ENCODE measurements at regions not wholly inside any gene's neighbourhood (a gene's known extent, or its start where the extent isn't known, plus 50 kb on each side); places are given as distances from the start of the nearest gene placed in this dataset.
"Not testable (repeated sequence)": the region's sequence is repeated elsewhere in the genome, so short reads cannot be mapped to it uniquely, and the experiment has no call there.

DNA sequence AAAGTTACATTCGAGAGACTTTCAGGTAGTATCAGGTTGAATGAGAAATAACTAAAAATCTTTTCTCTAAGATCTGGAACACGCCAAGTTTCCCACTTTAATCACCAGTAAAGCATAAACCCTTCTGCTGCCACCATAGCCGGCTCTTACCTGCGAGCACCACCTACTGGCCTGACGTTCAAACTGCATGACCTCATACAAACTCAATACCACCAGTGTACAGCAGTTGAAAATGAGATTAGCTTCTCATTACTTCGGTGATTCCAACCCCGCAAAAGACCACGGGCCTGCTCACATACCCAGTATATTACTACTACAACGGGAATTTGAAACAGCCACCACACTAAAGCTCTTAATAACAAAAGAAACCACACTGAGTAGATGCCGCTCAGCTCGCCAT is 1191.2 kb downstream of the TMEM121 start:
- H3K27me3 ChIP-seq (replicated peaks; ENCODE audit: control insufficient read depth, insufficient read depth, low read length, poor library complexity, severe bottlenecking); H3K9me3 ChIP-seq (ENCODE audit: control insufficient read depth, low read length); H3K36me3 ChIP-seq (ENCODE audit: control insufficient read depth, insufficient read depth, low read length); H3K4me1 ChIP-seq (ENCODE audit: control insufficient read depth, insufficient read depth, low read length, poor library complexity, severe bottlenecking); DNase-seq; H3K27ac ChIP-seq (ENCODE audit: insufficient read depth, low read length, poor library complexity, severe bottlenecking); H3K4me3 ChIP-seq (ENCODE audit: insufficient read depth, low read depth, low read length, poor library complexity, severe bottlenecking): not testable (repeated sequence)

DNA sequence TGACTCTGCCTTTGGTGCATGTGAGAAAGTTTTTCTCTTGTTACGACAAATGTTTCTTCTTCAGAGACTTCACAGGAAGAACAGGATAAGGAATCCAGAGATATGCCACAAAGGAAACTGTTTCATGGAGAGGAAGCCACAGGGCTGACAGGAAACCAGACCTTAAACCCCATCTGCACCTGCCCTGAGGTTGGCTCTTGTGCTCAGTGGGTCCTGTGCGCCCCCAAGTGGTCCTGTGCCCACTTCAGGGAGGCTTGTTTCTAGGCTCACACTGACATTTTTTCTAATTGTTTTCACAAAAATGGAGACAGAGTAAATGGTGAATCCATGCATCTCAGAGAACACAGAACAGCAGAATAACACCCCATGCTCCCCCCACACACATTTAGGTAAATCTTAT is 1193.5 kb downstream of the TMEM121 start:
- not testable (repeated sequence) for H3K27me3 ChIP-seq (replicated peaks; ENCODE audit: control insufficient read depth, insufficient read depth, low read length, poor library complexity, severe bottlenecking); H3K36me3 ChIP-seq (ENCODE audit: control insufficient read depth, insufficient read depth, low read length); H3K4me3 ChIP-seq (ENCODE audit: insufficient read depth, low read depth, low read length, poor library complexity, severe bottlenecking); H3K9me3 ChIP-seq (ENCODE audit: control insufficient read depth, low read length); H3K4me1 ChIP-seq (ENCODE audit: control insufficient read depth, insufficient read depth, low read length, poor library complexity, severe bottlenecking); H3K27ac ChIP-seq (ENCODE audit: insufficient read depth, low read length, poor library complexity, severe bottlenecking)
- peak in 1 of 3 donors; percentile 9 for DNase-seq

- not testable (repeated sequence) for H3K36me3 ChIP-seq (ENCODE audit: control insufficient read depth, insufficient read depth, low read length); DNase-seq; H3K9me3 ChIP-seq (ENCODE audit: control insufficient read depth, low read length); H3K4me3 ChIP-seq (ENCODE audit: insufficient read depth, low read depth, low read length, poor library complexity, severe bottlenecking); H3K4me1 ChIP-seq (ENCODE audit: control insufficient read depth, insufficient read depth, low read length, poor library complexity, severe bottlenecking); H3K27ac ChIP-seq (ENCODE audit: insufficient read depth, low read length, poor library complexity, severe bottlenecking); H3K27me3 ChIP-seq (replicated peaks; ENCODE audit: control insufficient read depth, insufficient read depth, low read length, poor library complexity, severe bottlenecking)
Measured at GRCh38 chr14:106721926-106722325, 1195.5 kb downstream of the TMEM121 start.

DNA sequence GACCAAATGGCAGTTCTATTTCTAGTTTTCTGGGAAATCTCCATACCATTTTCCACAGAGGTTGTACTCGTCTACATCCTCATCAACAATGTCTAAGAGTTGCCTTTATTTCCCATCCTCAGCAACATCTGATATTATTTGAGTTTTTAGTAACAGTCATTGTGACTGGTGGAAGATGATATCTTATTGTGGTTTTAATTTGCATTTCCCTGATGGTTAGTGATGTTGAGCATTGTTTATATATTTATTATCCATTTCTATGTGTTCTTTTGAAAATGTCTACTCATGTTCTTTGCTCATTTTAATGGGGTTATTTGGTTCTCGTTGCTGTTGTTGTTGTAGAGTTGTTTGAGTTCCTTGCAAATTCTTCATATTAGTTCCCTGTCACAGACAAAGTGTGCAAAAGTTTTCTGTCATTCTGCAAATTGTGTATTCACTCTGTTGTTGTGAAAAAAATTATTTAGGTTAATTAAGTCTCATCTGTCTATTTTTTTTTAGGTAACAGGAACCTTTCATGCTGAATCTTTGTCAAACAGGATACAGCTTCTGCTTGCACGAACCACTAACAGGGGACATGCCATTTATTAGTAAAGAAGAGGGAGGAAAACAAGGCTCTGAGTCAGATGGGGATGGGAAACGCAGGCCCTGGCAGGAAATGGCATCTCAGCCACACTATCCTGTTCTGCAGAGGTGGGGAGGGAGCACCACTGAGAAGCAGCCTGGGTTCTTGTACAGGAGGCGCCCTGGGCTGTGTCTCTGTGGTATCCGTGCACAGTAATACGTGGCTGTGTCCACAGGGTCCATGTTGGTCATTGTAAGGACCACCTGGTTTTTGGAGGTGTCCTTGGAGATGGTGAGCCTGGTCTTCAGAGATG is 1196.7 kb downstream of the TMEM121 start:
- not testable (repeated sequence) for DNase-seq; H3K27ac ChIP-seq (ENCODE audit: insufficient read depth, low read length, poor library complexity, severe bottlenecking); H3K36me3 ChIP-seq (ENCODE audit: control insufficient read depth, insufficient read depth, low read length); H3K4me3 ChIP-seq (ENCODE audit: insufficient read depth, low read depth, low read length, poor library complexity, severe bottlenecking); H3K27me3 ChIP-seq (replicated peaks; ENCODE audit: control insufficient read depth, insufficient read depth, low read length, poor library complexity, severe bottlenecking); H3K4me1 ChIP-seq (ENCODE audit: control insufficient read depth, insufficient read depth, low read length, poor library complexity, severe bottlenecking); H3K9me3 ChIP-seq (ENCODE audit: control insufficient read depth, low read length)

- H3K27me3 ChIP-seq (replicated peaks; ENCODE audit: control insufficient read depth, insufficient read depth, low read length, poor library complexity, severe bottlenecking); H3K4me3 ChIP-seq (ENCODE audit: insufficient read depth, low read depth, low read length, poor library complexity, severe bottlenecking); H3K27ac ChIP-seq (ENCODE audit: insufficient read depth, low read length, poor library complexity, severe bottlenecking); H3K9me3 ChIP-seq (ENCODE audit: control insufficient read depth, low read length); H3K4me1 ChIP-seq (ENCODE audit: control insufficient read depth, insufficient read depth, low read length, poor library complexity, severe bottlenecking); DNase-seq; H3K36me3 ChIP-seq (ENCODE audit: control insufficient read depth, insufficient read depth, low read length): not testable (repeated sequence)
Measured at GRCh38 chr14:106727962-106728361, 1201.6 kb downstream of the TMEM121 start.

DNA sequence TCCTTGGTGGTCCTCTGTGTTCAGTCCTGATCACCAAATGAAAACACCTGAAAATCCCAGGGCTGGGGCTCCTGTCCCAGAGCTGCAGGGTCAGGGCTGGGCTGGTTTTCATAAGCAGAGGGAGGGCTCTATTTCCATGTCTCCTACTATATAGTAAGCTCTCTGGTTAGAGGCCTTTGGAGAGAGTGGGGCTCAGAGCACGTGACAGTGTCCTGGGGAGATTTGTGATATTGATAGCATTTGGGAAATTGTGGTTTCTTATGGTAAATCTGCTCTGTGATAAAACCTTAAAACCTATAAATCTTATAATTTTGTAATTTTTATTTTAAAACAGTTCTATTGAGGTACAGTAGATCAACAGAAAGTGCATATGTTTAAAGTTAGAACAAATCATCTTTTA is 1202.2 kb downstream of the TMEM121 start:
- no peak for DNase-seq
- H3K4me3 ChIP-seq (ENCODE audit: insufficient read depth, low read depth, low read length, poor library complexity, severe bottlenecking): no peak overlapping the region
- H3K27ac ChIP-seq (ENCODE audit: insufficient read depth, low read length, poor library complexity, severe bottlenecking): no peak overlapping the region
- H3K36me3 ChIP-seq (ENCODE audit: control insufficient read depth, insufficient read depth, low read length): no peaks in the 10 kb centered on the region
- H3K4me1 ChIP-seq (ENCODE audit: control insufficient read depth, insufficient read depth, low read length, poor library complexity, severe bottlenecking): no peaks in the 10 kb centered on the region
- no peaks in the 10 kb centered on the region for H3K27me3 ChIP-seq (replicated peaks; ENCODE audit: control insufficient read depth, insufficient read depth, low read length, poor library complexity, severe bottlenecking)
- no peaks in the 10 kb centered on the region for H3K9me3 ChIP-seq (ENCODE audit: control insufficient read depth, low read length)

DNA sequence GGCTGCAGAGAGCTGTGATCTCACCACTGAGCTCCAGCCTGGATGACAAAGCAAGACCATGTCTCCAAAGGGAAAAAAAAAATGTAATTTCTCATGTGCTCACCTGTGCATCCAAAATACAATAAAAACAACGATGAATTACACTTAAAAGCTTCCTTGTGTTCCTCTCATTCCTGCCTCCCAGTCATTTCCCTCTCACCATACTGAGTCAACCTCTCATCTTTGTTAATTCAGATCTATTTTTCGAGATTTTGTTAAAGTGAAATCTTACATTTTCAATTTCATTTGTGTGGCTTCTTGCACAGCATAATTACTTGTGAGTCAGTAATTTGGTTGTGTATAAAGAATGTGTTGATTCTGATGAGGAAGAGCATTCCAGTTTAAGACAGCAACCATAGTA is 1203.2 kb downstream of the TMEM121 start:
- no peak overlapping the region for H3K27ac ChIP-seq (ENCODE audit: insufficient read depth, low read length, poor library complexity, severe bottlenecking)
- DNase-seq: no peak
- H3K27me3 ChIP-seq (replicated peaks; ENCODE audit: control insufficient read depth, insufficient read depth, low read length, poor library complexity, severe bottlenecking): no peaks in the 10 kb centered on the region
- no peak overlapping the region for H3K4me3 ChIP-seq (ENCODE audit: insufficient read depth, low read depth, low read length, poor library complexity, severe bottlenecking)
- H3K36me3 ChIP-seq (ENCODE audit: control insufficient read depth, insufficient read depth, low read length): no peaks in the 10 kb centered on the region
- no peaks in the 10 kb centered on the region for H3K9me3 ChIP-seq (ENCODE audit: control insufficient read depth, low read length)
- no peaks in the 10 kb centered on the region for H3K4me1 ChIP-seq (ENCODE audit: control insufficient read depth, insufficient read depth, low read length, poor library complexity, severe bottlenecking)

DNA sequence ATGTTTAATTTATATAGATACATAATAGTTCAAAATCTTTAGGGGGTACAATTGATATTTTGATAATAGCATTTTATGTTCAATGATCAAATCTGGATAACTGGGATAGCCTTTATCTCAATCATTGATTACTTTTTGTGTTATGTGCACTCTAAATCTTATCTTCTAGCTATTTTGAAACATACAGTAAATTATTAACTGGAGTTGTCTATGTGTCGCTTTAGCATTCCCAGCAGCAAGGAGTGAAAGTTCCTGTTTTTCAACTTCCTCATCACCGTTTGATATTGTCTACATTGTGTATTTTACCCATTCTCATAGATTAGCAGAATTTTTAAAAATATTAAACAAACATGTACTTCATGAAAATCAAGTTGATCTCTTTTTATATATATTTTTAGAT is 1207.4 kb downstream of the TMEM121 start:
- H3K4me1 ChIP-seq (ENCODE audit: control insufficient read depth, insufficient read depth, low read length, poor library complexity, severe bottlenecking): no peaks in the 10 kb centered on the region
- no peak for DNase-seq
- H3K36me3 ChIP-seq (ENCODE audit: control insufficient read depth, insufficient read depth, low read length): no peaks in the 10 kb centered on the region
- no peaks in the 10 kb centered on the region for H3K9me3 ChIP-seq (ENCODE audit: control insufficient read depth, low read length)
- no peaks in the 10 kb centered on the region for H3K27me3 ChIP-seq (replicated peaks; ENCODE audit: control insufficient read depth, insufficient read depth, low read length, poor library complexity, severe bottlenecking)
- no peak overlapping the region for H3K4me3 ChIP-seq (ENCODE audit: insufficient read depth, low read depth, low read length, poor library complexity, severe bottlenecking)
- no peak overlapping the region for H3K27ac ChIP-seq (ENCODE audit: insufficient read depth, low read length, poor library complexity, severe bottlenecking)

GRCh38 chr14:106737021-106737420 is 1210.6 kb downstream of the TMEM121 start:
- DNase-seq: no peak
- Histone ChIP-seq H3K9me3 (ENCODE audit: control insufficient read depth, low read length) (no peaks in the 10 kb centered on the region), H3K27me3 (replicated peaks; ENCODE audit: control insufficient read depth, insufficient read depth, low read length, poor library complexity, severe bottlenecking) (no peaks in the 10 kb centered on the region), H3K27ac (ENCODE audit: insufficient read depth, low read length, poor library complexity, severe bottlenecking) (no peak overlapping the region), H3K36me3 (ENCODE audit: control insufficient read depth, insufficient read depth, low read length) (no peaks in the 10 kb centered on the region), H3K4me3 (ENCODE audit: insufficient read depth, low read depth, low read length, poor library complexity, severe bottlenecking) (no peak overlapping the region), H3K4me1 (ENCODE audit: control insufficient read depth, insufficient read depth, low read length, poor library complexity, severe bottlenecking) (no peaks in the 10 kb centered on the region)

GRCh38 chr14:106738075-106738474 is 1211.7 kb downstream of the TMEM121 start:
- no peak overlapping the region for H3K27ac ChIP-seq (ENCODE audit: insufficient read depth, low read length, poor library complexity, severe bottlenecking)
- no peaks in the 10 kb centered on the region for H3K36me3 ChIP-seq (ENCODE audit: control insufficient read depth, insufficient read depth, low read length)
- H3K9me3 ChIP-seq (ENCODE audit: control insufficient read depth, low read length): no peaks in the 10 kb centered on the region
- no peak for DNase-seq
- no peaks in the 10 kb centered on the region for H3K27me3 ChIP-seq (replicated peaks; ENCODE audit: control insufficient read depth, insufficient read depth, low read length, poor library complexity, severe bottlenecking)
- no peak overlapping the region for H3K4me3 ChIP-seq (ENCODE audit: insufficient read depth, low read depth, low read length, poor library complexity, severe bottlenecking)
- H3K4me1 ChIP-seq (ENCODE audit: control insufficient read depth, insufficient read depth, low read length, poor library complexity, severe bottlenecking): no peaks in the 10 kb centered on the region

Measured in effector memory CD4-positive, alpha-beta T cell (primary cell).